NCI-H526 (cell line): ENCODE measurements at regions not wholly inside any gene's neighbourhood (a gene's known extent, or its start where the extent isn't known, plus 50 kb on each side); places are given as distances from the start of the nearest gene placed in this dataset.
"Not testable (repeated sequence)": the region's sequence is repeated elsewhere in the genome, so short reads cannot be mapped to it uniquely, and the experiment has no call there.

Experiments used
- DNase-seq, 2 experiments: peaks; one replicate each; lab custom pipeline; 2025; lab: John Stamatoyannopoulos, UW

GRCh38 chr10:65275296-65275695 is 1650.5 kb upstream of the LRRTM3 start:
- no peak for DNase-seq

DNA sequence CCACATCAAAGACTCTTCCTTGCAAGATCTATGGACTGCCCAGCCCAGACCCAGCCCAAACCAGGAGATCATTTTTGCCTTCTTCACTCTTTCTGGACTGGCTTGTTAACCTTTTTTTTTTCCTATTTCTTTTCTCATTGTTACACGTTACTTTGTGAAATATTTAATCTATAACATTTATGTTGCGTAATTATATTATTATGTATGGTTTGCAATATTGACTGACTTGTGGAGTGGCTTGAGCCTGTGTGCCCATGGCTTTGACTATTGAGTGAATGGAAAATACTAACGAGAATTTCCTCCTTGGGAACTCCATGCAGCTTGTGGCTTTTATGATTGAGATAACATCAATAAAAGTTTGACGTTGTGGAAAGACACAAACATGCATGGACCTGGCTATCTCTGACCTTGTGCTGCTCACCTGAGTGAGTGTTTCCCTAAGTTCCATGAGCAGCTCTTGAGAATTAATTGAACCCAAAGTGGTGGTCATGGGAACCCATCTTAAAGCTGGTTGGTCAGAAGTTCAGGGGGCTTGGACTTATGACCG is 1641.3 kb upstream of the LRRTM3 start:
- DNase-seq: no peak

GRCh38 chr10:65285726-65286125 is 1640.1 kb upstream of the LRRTM3 start:
- DNase-seq: not testable (repeated sequence)

DNA sequence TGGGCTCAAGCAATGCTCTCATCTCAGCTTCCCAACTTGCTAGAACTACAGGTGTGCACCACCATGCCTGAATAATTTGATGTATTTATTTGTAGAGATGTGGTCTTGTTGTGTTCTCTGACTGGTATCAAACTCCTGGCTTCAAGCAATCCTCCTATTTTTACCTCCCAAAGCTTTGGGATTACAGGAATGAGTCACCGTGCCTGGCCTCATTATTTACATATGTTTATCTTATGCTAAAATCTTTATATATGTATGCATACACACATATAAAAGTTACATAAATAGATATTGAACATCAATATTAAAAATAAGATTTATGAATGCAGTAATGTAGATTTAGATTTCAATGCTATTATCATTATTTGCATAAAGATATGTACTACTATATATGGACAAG is 1634.5 kb upstream of the LRRTM3 start:
- DNase-seq: no peak

- DNase-seq: no peak
Measured at GRCh38 chr10:65292551-65292950, 1633.3 kb upstream of the LRRTM3 start.

DNA sequence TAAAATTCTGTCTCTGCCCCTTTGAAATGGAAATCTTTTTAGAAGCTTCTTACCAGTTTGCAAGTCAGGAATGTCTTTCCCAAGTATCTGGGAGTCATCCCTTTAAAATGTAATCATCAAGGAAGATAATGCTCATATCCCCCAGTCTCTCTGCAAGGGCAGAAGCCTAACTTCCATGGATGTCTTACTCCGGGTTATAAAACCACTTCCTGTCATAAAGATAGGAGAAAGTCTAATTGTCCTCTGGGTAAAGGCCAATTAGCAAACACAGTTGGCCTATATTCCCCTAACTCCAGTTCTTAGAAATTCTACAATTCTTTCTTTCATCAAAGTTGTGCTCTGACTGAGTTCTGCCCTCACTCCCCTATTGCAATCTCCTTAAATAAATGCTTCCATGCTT is 1631.5 kb upstream of the LRRTM3 start:
- no peak for DNase-seq

DNA sequence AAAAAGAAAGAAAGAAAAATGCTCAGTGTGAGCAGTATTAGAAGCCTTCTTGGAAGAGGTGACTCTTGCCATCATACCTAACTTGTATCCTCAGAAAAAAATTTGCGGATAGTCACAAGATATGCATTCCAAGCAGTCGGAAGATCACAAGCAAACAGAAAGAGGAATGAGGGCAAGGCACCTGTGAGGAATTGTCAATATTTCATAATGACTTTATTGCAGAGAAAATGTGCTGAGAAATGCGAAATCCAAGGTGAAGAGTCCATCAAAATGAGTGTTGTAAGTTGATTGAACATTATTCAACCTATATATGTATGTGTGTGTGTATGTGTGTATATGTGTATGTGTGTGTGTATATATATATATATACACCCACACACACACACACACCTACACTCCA is 1624.7 kb upstream of the LRRTM3 start:
- no peak for DNase-seq

GRCh38 chr10:65306201-65306600 is 1619.6 kb upstream of the LRRTM3 start:
- no peak for DNase-seq

GRCh38 chr10:65312876-65313275 is 1613.0 kb upstream of the LRRTM3 start:
- DNase-seq: no peak

- no peak for DNase-seq
Measured at GRCh38 chr10:65313406-65313805, 1612.4 kb upstream of the LRRTM3 start.

GRCh38 chr10:65314253-65314652 is 1611.6 kb upstream of the LRRTM3 start:
- DNase-seq: no peak

DNA sequence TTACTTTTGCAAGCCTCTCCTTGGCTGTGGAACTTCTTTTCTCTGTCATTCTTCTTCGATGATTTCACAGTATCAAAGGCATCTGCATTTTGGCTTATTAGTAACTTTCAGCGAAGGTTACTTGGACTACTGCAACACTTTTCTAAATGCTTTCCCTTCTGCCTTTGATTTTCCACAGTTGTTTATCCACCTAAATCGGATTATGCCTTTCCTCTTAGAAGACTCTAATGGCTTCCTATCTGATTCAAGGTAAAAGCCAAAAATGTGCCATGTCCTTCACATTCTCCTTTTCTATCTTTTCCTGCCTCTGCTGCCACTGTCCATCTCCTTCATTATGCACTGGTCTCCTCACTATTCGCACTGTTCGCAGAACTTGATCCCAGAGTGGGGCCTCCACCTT is 1606.3 kb upstream of the LRRTM3 start:
- no peak for DNase-seq

DNA sequence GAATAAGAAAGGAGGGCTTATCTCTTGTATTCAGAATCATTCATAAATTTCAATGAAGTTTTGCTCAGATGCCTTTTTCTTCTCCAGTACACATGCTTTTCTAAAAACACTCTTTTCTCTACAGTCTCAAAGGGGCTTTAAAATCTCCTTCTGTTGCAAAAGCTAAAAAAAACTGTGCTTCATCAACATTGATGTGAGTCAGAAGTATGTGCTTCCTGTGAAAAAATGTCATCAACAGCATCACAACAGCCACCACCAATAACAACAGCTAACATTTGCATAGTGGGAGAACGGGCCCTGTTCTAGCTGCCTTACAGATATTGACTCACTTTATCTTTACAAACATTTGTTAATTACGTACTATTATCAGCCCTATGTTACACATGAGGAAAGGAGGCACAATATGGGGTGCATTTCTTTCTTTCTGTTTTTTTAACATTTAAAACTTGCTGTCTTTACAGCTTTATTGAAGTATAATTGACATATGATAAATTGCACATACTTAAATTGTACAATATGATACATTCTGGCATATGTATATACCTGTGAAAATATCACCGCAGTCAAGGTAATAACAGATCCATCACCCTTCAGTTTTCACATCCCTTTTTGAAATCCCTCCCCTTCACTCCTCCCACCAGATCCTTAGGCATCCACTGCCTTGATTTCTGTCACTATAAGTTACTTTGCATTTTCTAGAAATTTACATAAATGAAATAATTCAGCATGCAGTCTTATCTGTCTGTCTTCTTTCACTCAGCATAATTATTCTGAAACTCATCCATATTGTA is 1605.4 kb upstream of the LRRTM3 start:
- no peak for DNase-seq

- no peak for DNase-seq
Measured at GRCh38 chr10:65323802-65324201, 1602.0 kb upstream of the LRRTM3 start.

- DNase-seq: no peak
Measured at GRCh38 chr10:65325913-65326312, 1599.9 kb upstream of the LRRTM3 start.

DNA sequence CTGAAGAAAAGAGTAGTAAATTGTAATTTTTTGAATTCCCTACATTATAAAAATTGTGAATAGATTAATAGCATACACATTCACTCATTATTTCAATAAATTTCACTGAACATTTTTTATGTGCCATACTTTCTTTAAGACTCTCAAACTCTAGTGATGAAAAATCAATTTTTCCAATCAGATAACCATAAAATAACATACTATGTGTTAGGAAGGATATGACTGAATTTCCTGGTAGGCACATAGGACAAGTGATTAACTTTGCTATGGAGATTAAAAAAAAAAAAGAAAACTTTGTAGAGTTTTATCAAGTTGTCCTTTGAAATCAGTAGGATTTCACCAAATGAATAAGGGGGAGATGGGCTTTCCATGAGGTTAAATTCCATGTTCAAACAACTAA is 1597.3 kb upstream of the LRRTM3 start:
- no peak for DNase-seq

DNA sequence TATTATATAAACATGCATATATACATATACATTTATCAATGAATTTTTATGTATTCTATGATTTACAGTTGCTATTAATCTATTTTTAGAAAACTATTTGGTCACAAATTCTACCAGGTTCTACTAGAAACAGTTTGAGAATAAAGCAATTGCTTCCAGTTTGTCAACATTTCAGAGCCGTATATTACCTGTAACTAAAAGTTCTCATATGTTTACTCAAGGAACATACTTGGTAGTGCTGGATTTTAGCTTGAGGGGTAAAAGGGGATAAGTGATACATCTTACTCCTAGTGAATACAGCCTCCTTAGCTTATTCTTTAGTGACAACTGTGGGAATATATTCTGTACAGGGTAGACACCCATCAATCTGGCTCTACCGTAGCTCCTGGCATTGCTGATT is 1590.5 kb upstream of the LRRTM3 start:
- DNase-seq: no peak

- no peak for DNase-seq
Measured at GRCh38 chr10:65340340-65340739, 1585.5 kb upstream of the LRRTM3 start.

DNA sequence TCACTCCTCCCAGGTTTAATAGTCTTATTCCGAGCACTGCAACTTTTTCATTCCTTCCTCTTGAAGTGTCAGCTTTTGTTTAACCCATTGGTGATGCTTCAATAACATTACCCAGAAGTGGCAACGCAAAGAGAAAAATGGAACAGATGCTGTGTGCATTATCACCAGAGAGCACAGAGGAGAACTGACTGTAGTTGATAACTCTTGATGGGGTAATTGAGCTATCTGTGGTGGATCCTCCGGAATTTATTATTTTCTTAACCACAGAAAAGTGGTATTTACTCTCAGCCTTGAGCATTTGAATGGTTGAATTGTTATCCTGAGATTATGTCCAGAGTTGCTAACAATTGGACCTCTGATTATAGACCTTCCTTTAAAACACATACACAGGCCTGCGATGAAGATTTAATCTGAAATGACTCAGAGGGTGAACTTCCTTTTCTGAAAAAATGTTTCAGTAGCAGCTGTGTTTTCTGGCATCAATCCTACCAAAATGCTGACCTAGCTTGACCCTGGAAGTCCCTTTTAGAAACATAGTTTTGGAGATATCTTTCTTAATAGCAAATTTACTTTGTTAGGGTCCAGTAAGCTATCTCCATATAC is 1584.4 kb upstream of the LRRTM3 start:
- no peak for DNase-seq

DNA sequence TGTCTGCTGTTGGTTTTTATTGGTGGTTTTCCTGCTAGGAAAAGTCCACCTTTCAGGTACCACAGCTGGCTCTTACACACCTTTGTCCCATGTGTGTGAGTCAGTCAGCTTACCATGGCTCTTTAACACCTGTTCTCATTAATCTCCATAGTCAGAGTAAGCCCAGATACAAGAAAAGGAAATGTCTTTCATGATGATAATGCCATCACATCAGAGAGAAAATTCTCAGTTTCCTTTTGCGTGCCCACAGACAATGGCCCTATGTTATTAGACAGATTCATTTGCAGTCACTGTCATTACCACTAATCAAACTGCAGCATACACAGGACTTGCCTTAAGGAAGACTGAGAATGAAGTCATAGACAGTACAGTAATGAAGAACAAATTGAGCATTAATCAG is 1583.6 kb upstream of the LRRTM3 start:
- no peak for DNase-seq

- DNase-seq: no peak
Measured at GRCh38 chr10:65346466-65346865, 1579.4 kb upstream of the LRRTM3 start.

DNA sequence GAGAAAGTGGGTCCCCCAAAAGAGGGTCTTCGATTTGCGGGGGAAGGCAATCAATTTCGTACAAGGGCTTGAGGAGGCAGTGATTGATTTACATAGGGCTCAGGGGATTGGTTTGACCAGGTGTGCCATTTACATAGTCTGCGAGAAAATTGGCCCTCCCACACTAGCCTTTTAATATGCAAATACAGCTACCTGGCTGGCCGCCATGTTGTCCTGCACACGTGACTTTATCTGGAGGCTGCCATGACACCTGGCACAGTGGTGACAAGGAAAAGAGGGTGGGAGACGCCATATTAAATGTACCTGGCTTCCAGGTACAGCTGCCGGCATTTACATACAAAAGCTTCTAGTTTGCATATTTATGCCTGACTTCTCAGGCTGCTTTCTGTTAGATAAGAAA is 1577.2 kb upstream of the LRRTM3 start:
- peak; percentile 88 for DNase-seq

GRCh38 chr10:65350611-65351010 is 1575.2 kb upstream of the LRRTM3 start:
- DNase-seq: peak in 1 of 2 experiments; percentile 4
